Fibroblast of lung (primary cell): ENCODE measurements at regions not wholly inside any gene's neighbourhood (a gene's known extent, or its start where the extent isn't known, plus 50 kb on each side); places are given as distances from the start of the nearest gene placed in this dataset.

ENCODE experiments used
- CTCF ChIP-seq, 2 donors: IDR thresholded peaks in 1 of 2; conservative IDR thresholded peaks in 1 of 2; 1 replicate in 1 of 2; 2 replicates in 1 of 2; pipeline ENCODE4 v1.5.1; 2011 to 2012; ENCODE audit warnings: low read length in 2 of 2, control low read depth in 1 of 2, inconsistent platforms in 1 of 2, low read depth in 1 of 2, mild to moderate bottlenecking in 1 of 2
- EZH2 ChIP-seq: IDR thresholded peaks from 2 replicates; pipeline ENCODE4 v1.5.1; 2012; ENCODE audit warnings: low read length, control low read depth, mild to moderate bottlenecking; ENCODE audit errors: missing control alignments

GRCh38 chr11:97345032-97345431 lies 955.2 kb downstream of the JRKL start:
- TF ChIP-seq CTCF (conservative IDR thresholded peaks at IDR 0.05 in 1 of 2, IDR thresholded peaks at IDR 0.05 in 1 of 2; ENCODE audit: low read depth in 1 of 2, low read length in 2 of 2) (no peak), EZH2 (no peak)
